Astrocyte (in vitro differentiated cells and primary cell): ENCODE measurements at regions not wholly inside any gene's neighbourhood (a gene's known extent, or its start where the extent isn't known, plus 50 kb on each side); places are given as distances from the start of the nearest gene placed in this dataset.

ENCODE experiments used
- DNase-seq: peaks from one replicate; pipeline ENCODE4 v3.0.0-alpha.2; 2010; ENCODE audit warnings: low read depth
- FAIRE-seq: peaks from 2 replicates; lab custom pipeline; 2011; peaks lifted over from hg19 to GRCh38; lab: Jason Lieb, UNC
- H2AFZ ChIP-seq: 2 replicates; pipeline ENCODE4 v1.6.0; 2012; ENCODE audit warnings: low read depth, low read length, inconsistent platforms
- H3K27ac ChIP-seq: 2 replicates; pipeline ENCODE4 v1.5.1; 2011; ENCODE audit warnings: low read depth, low read length, inconsistent platforms
- H3K27me3 ChIP-seq: 2 replicates; pipeline ENCODE4 v1.6.0; 2011; ENCODE audit warnings: low read length, inconsistent platforms; ENCODE audit not compliant: insufficient read depth
- H3K36me3 ChIP-seq: 2 replicates; pipeline ENCODE4 v1.5.1; 2011; ENCODE audit warnings: low read length, inconsistent platforms; ENCODE audit not compliant: insufficient read depth
- H3K4me1 ChIP-seq: 2 replicates; pipeline ENCODE4 v1.5.1; 2011; ENCODE audit warnings: low read length, inconsistent platforms; ENCODE audit not compliant: insufficient read depth
- H3K4me2 ChIP-seq: 2 replicates; pipeline ENCODE4 v1.6.0; 2012; ENCODE audit warnings: low read length, inconsistent platforms
- H3K4me3 ChIP-seq: 2 replicates; pipeline ENCODE4 v1.5.1; 2011; ENCODE audit warnings: low read depth, mild to moderate bottlenecking, low read length, inconsistent platforms; ENCODE audit not compliant: insufficient read depth
- H3K79me2 ChIP-seq: 2 replicates; pipeline ENCODE4 v1.6.0; 2012; ENCODE audit warnings: mild to moderate bottlenecking, low read length, inconsistent platforms; ENCODE audit not compliant: insufficient read depth
- H3K9ac ChIP-seq: 2 replicates; pipeline ENCODE4 v1.6.0; 2012; ENCODE audit warnings: mild to moderate bottlenecking, low read length, inconsistent platforms
- H3K9me3 ChIP-seq: 2 replicates; pipeline ENCODE4 v1.5.1; 2012; ENCODE audit warnings: low read depth, mild to moderate bottlenecking, low read length, inconsistent platforms; ENCODE audit not compliant: insufficient read depth
- H4K20me1 ChIP-seq: 2 replicates; pipeline ENCODE4 v1.6.0; 2012; ENCODE audit warnings: low read length, inconsistent platforms; ENCODE audit not compliant: insufficient read depth
- H3K27ac Mint-ChIP-seq: one replicate; pipeline ENCODE4 v1.8.0; 2021; ENCODE audit warnings: mild to moderate bottlenecking, mixed read lengths; ENCODE audit not compliant: unreplicated experiment
- H3K27me3 Mint-ChIP-seq: one replicate; pipeline ENCODE4 v1.8.0; 2021; ENCODE audit warnings: low read depth, mixed read lengths; ENCODE audit not compliant: unreplicated experiment
- H3K36me3 Mint-ChIP-seq: one replicate; pipeline ENCODE4 v1.8.0; 2021; ENCODE audit warnings: low read depth, mixed read lengths; ENCODE audit not compliant: unreplicated experiment
- H3K4me1 Mint-ChIP-seq: one replicate; pipeline ENCODE4 v1.8.0; 2021; ENCODE audit warnings: low read depth, mixed read lengths; ENCODE audit not compliant: unreplicated experiment
- H3K4me3 Mint-ChIP-seq: one replicate; pipeline ENCODE4 v1.8.0; 2021; ENCODE audit warnings: mild to moderate bottlenecking, moderate library complexity, mixed read lengths; ENCODE audit not compliant: unreplicated experiment
- H3K9me3 Mint-ChIP-seq: one replicate; pipeline ENCODE4 v1.8.0; 2021; ENCODE audit warnings: mild to moderate bottlenecking, mixed read lengths; ENCODE audit not compliant: unreplicated experiment
- EZH2 ChIP-seq: IDR thresholded peaks from 2 replicates; pipeline ENCODE4 v1.6.1; 2012; ENCODE audit warnings: mild to moderate bottlenecking, low read length, inconsistent platforms; ENCODE audit not compliant: insufficient read depth
- TF ChIP-seq, protein P1 (sequence below): IDR thresholded peaks from 2 replicates; pipeline ENCODE4 v1.5.1; 2011; ENCODE audit warnings: low read depth, mild to moderate bottlenecking, inconsistent platforms, low read length, moderate library complexity; ENCODE audit not compliant: insufficient read depth

DNA sequence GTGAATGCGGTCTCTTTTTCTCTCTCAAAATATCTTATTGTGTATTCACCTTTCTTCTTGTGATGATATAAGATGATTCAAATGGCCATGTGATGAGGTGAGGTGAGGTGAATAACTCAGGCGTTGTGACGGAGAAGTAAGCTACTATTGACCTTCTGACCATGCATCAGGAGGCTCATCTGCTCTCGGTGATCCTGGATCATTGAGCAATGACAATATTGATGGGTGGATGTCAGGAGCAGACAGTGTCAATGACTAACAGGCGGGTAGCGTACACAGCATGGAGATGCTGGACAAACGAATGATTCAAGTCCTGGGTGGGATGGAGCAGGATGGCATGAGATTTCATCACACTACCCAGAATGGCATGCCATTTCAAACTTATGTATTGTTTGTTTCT lies 119.6 kb downstream of the PXDC1 start:
- H3K4me3 ChIP-seq: no peak overlapping the region
- no peaks in the 10 kb centered on the region for H3K36me3 ChIP-seq
- no peaks in the 10 kb centered on the region for H4K20me1 ChIP-seq
- H3K79me2 ChIP-seq: no peaks in the 10 kb centered on the region
- peaks cover 27% of the 10 kb centered on the region for H3K27me3 Mint-ChIP-seq
- H3K4me1 ChIP-seq: peaks cover 3% of the 10 kb centered on the region
- no peak for DNase-seq
- H3K27me3 ChIP-seq: peaks cover 14% of the 10 kb centered on the region
- no peak overlapping the region for H3K27ac Mint-ChIP-seq
- no peak overlapping the region for H3K9ac ChIP-seq
- H3K36me3 Mint-ChIP-seq: no peaks in the 10 kb centered on the region
- H3K9me3 ChIP-seq: no peaks in the 10 kb centered on the region
- TF ChIP-seq, protein P1, sequence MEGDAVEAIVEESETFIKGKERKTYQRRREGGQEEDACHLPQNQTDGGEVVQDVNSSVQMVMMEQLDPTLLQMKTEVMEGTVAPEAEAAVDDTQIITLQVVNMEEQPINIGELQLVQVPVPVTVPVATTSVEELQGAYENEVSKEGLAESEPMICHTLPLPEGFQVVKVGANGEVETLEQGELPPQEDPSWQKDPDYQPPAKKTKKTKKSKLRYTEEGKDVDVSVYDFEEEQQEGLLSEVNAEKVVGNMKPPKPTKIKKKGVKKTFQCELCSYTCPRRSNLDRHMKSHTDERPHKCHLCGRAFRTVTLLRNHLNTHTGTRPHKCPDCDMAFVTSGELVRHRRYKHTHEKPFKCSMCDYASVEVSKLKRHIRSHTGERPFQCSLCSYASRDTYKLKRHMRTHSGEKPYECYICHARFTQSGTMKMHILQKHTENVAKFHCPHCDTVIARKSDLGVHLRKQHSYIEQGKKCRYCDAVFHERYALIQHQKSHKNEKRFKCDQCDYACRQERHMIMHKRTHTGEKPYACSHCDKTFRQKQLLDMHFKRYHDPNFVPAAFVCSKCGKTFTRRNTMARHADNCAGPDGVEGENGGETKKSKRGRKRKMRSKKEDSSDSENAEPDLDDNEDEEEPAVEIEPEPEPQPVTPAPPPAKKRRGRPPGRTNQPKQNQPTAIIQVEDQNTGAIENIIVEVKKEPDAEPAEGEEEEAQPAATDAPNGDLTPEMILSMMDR: no peak
- TF ChIP-seq EZH2: no peak
- no peak overlapping the region for H2AFZ ChIP-seq
- no peak overlapping the region for H3K4me2 ChIP-seq
- no peak overlapping the region for H3K4me3 Mint-ChIP-seq
- no peaks in the 10 kb centered on the region for H3K9me3 Mint-ChIP-seq
- H3K4me1 Mint-ChIP-seq: peaks cover 4% of the 10 kb centered on the region
- no peak for FAIRE-seq
- H3K27ac ChIP-seq: no peak overlapping the region

DNA sequence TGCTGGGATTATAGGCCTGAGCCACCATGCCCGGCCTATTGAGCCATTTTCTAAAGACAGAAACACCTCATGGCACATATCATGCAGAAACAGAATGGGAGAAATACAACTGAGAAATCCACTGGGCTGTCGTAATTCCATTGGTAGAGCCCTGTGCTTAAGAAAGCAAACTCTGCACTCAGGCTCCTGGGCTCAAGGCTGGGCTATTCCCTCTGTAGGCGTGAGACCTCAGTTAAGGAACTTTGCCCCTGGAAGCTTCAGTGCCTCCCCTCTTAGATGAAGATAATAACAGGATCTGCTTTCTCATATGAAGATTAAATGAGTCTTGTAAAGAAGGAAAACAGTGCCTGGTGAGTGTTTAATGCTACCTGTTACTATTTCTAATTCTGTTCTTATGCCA lies 120.3 kb downstream of the PXDC1 start:
- Mint-ChIP-seq H3K27me3 (peaks cover 28% of the 10 kb centered on the region), H3K4me1 (peaks cover 4% of the 10 kb centered on the region), H3K36me3 (no peaks in the 10 kb centered on the region), H3K9me3 (no peaks in the 10 kb centered on the region), H3K4me3 (no peak overlapping the region), H3K27ac (no peak overlapping the region)
- Histone ChIP-seq H4K20me1 (no peaks in the 10 kb centered on the region), H3K4me1 (peaks cover 3% of the 10 kb centered on the region), H3K9me3 (no peaks in the 10 kb centered on the region), H3K79me2 (no peaks in the 10 kb centered on the region), H3K27ac (no peak overlapping the region), H3K4me2 (no peak overlapping the region), H3K9ac (no peak overlapping the region), H2AFZ (no peak overlapping the region), H3K27me3 (peaks cover 14% of the 10 kb centered on the region), H3K36me3 (no peaks in the 10 kb centered on the region), H3K4me3 (no peak overlapping the region)
- TF ChIP-seq, protein P1: no peak
- no peak for TF ChIP-seq EZH2
- DNase-seq (no peak), FAIRE-seq (no peak)

DNA sequence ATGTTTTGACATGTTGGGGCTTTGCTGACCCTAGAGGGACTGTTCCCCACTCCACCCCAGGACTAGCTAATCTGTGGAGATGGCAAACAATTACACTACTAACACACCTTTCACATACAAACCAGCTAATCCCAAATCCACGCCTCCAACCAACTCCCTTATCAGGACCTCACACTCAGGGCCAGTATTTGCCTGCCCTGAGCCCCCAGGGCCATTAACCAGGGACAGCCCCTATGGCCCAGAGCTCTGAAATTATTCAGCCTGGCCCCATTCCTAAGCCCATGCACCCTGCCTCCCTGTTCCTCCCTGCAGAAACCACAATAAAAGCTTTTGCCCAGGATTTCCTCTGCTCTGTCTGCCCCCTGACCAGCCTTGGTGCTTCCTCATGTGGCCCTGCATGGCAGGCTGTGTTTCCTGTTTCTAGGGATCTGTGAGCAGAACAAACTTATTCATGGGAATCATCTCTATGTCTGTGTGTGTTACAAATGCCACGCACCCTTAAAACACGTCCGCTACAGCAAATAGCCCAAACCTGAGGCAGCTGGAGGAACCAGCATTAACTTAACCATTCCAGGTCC lies 121.2 kb downstream of the PXDC1 start:
- no peak overlapping the region for H3K9ac ChIP-seq
- Mint-ChIP-seq H3K27me3 (peaks cover 32% of the 10 kb centered on the region), H3K4me3 (no peak overlapping the region), H3K27ac (no peak overlapping the region), H3K36me3 (no peaks in the 10 kb centered on the region), H3K9me3 (no peaks in the 10 kb centered on the region), H3K4me1 (peaks cover 4% of the 10 kb centered on the region)
- H3K4me1 ChIP-seq: peaks cover 3% of the 10 kb centered on the region
- no peak overlapping the region for H3K4me3 ChIP-seq
- H4K20me1 ChIP-seq: no peaks in the 10 kb centered on the region
- H3K36me3 ChIP-seq: no peaks in the 10 kb centered on the region
- no peak for FAIRE-seq
- no peak overlapping the region for H3K27ac ChIP-seq
- no peak overlapping the region for H2AFZ ChIP-seq
- H3K79me2 ChIP-seq: no peaks in the 10 kb centered on the region
- peaks cover 17% of the 10 kb centered on the region for H3K27me3 ChIP-seq
- no peaks in the 10 kb centered on the region for H3K9me3 ChIP-seq
- no peak for DNase-seq
- TF ChIP-seq, protein P1: no peak
- TF ChIP-seq EZH2: no peak
- H3K4me2 ChIP-seq: no peak overlapping the region
